GM21737 (cell line): ENCODE measurements at regions not wholly inside any gene's neighbourhood (a gene's known extent, or its start where the extent isn't known, plus 50 kb on each side); places are given as distances from the start of the nearest gene placed in this dataset.

Experiments
- ATAC-seq: cut with Tn5 transposase; IDR thresholded peaks from one replicate; pipeline ENCODE4 v1.9.1; 2021; ENCODE audit warnings: mild to moderate bottlenecking, moderate library complexity; ENCODE audit not compliant: unreplicated experiment

- no peak for ATAC-seq
Observed at GRCh38 chr1:88043834-88044233, 640.2 kb upstream of the PKN2 start.

DNA sequence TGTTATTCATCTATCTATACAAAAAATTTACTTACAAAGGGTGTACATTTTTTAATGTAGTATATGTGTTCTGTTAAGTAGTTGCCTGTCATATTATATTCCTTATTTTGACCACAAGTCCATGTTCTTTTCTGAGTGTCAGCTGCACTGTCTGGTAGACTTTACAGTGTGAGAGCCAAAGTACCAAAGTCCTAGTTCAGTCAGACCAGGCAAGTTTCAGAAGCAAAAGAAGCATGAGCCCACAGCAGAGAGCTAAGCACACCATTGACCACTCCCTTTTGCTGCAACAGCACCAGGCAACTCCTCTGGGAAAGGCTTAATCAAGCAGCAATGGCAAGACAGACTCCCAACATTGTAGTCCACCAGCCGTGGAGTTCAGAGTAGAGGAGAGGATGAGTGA lies 631.9 kb upstream of the PKN2 start:
- ATAC-seq, result no peak

GRCh38 chr1:88053065-88053464 lies 631.0 kb upstream of the PKN2 start:
- no peak for ATAC-seq

- no peak for ATAC-seq
Observed at GRCh38 chr1:88056881-88057280, 627.2 kb upstream of the PKN2 start.

DNA sequence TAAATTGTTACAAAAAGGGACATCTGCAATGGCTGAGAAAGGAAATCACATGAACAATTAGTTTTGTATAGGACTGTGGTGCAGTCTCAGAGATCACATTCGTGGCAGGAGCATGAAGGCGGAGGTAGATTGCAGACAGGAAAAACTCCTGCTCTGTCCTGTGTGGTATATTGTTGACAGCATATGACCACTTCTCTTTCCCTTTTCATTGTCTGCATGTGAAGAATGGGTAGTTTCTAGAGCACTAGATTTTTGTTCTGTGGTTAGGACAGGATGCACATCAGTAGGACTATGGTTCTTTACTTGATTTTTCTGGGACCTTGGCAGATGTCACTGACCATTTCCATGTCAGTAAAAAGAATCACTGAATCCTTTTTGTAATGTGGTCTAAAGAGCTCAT lies 625.9 kb upstream of the PKN2 start:
- ATAC-seq, result no peak

DNA sequence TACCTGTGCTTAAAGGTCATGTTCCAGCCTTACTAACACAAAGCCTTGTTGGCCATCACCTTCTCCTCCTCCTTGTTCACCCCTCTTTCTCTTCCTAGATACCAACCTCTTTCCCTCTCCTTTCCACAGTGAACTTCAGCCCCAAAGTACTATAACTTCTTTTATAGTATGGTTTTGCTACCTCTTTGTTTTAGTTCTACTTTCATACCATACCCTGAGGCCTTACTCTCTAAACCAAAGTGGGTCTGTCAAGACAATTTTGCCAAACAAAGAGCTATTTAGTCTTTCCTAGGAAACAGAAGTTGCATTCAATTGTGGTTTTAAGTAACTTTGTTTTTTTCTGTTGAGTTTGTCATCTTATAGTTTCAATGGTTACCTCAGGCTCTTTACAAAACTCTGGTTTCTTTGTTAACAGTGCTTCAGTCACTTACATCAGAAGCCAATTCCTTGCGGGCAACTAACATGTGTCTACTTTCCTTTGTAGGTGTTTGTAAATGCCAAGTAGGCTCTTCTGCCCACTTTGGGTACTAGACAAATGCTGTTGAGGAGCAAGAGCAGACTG lies 623.9 kb upstream of the PKN2 start:
- ATAC-seq, result no peak

- no peak for ATAC-seq
Observed at GRCh38 chr1:88060750-88061491, 623.2 kb upstream of the PKN2 start.

GRCh38 chr1:88061492-88062177 lies 622.4 kb upstream of the PKN2 start:
- peak; percentile 75 for ATAC-seq

DNA sequence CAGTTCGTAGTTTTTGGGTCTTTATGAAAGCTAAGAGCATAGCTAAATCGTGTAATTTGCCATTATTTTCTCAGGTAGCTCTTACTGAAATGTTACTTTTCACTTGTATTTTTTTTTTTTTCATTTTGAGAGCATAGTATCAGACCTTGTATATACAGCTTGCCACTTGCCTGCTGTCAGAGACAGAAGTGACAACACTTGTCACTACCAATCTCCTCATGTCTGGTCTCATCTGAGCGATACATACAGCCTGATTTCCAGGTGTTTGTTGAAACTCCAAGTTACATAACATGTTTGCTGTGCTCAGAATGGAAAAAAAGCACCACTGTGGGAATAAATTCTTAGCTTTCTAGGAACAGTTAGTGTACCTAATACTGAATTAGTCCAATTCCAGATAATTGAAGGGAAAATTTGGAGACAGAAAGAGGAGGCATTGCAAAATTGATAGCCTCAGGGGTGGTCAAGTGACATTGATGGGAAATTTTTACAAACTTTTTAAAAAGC lies 621.4 kb upstream of the PKN2 start:
- no peak for ATAC-seq

GRCh38 chr1:88063605-88064004 lies 620.5 kb upstream of the PKN2 start:
- ATAC-seq, result no peak

DNA sequence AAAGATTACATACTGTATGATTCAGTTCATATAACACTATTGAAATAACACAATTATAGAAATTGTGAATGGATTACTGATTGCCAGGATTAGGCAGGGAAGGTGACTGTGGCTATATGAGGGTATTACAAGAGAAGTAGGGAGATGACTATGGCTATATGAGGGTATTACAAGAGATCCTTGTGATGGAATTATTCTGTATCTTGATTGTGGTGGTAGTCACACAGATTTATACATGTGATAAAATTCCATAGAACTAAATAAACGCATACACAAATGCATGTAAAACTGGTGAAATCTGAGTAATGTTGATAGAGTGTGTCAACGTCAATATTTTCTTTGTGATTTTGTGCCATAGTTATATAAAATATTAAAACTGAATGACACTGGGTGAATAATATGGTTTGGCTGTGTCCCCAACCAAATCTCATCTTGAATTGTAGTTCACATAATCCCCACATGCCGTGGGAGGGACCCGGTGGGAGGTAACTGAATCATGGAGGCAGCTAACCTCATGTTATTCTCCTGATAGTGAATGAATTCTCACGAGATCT lies 615.6 kb upstream of the PKN2 start:
- ATAC-seq, result no peak

DNA sequence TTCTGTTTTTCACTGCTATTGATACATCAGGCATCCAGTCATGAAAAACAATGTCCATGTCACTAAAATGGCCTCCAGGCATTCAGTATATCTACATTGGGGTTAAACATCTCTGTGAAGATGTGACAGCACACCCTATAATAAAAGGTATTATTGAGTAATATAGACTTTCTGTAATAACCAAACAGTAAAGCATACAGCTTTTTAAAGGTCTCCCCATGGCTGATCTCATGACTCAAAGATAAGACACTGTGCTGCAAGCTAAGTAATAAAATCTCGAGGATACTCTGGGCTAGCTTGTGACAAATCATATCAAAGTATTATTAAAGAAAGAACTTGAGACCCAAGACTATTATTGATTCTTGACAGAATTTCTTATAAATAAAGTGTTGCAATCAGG lies 613.1 kb upstream of the PKN2 start:
- ATAC-seq, result no peak

- ATAC-seq, result no peak
Observed at GRCh38 chr1:88074661-88075060, 609.4 kb upstream of the PKN2 start.

GRCh38 chr1:88075813-88076212 lies 608.3 kb upstream of the PKN2 start:
- no peak for ATAC-seq

DNA sequence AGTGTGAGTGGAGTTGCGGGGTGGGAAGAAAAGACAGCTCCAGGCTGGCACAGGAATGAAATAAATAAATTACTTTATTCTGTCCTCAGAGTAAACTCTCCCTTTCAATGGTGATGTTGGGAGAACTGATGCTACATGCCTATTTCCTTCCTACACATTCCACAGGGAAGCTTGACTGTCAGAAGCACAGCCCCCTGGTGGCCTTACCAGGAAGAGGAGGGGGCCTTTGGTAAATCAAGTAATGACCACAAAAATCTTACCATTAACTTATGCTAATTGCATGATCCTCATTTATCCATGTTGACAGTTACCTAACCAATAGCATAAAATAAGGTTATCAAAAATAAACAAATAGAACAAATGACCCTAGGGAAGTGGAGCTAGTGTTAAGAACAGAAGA lies 605.0 kb upstream of the PKN2 start:
- no peak for ATAC-seq

GRCh38 chr1:88080875-88081274 lies 603.2 kb upstream of the PKN2 start:
- no peak for ATAC-seq

GRCh38 chr1:88088481-88088880 lies 595.6 kb upstream of the PKN2 start:
- ATAC-seq, result no peak

GRCh38 chr1:88089961-88090360 lies 594.1 kb upstream of the PKN2 start:
- no peak for ATAC-seq

- ATAC-seq, result no peak
Observed at GRCh38 chr1:88098881-88099280, 585.2 kb upstream of the PKN2 start.

DNA sequence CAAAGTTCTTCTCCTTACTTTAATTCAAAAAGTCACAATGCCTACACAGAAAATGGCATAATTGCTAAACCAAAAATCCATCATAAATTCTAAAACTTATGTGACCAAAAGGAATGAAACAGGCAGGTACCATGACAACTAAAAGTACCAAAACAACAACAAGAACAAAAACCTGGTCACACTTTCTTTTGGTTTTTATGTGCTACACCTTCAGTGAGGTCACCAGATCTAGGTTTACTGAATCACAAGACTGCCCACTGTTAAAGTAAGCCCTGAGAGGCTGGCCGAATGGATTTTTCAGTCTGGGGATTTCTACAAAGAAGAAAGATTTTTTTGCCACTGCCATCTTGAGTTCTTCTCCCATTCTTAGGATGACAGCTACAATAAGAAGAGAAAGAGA lies 583.0 kb upstream of the PKN2 start:
- no peak for ATAC-seq

DNA sequence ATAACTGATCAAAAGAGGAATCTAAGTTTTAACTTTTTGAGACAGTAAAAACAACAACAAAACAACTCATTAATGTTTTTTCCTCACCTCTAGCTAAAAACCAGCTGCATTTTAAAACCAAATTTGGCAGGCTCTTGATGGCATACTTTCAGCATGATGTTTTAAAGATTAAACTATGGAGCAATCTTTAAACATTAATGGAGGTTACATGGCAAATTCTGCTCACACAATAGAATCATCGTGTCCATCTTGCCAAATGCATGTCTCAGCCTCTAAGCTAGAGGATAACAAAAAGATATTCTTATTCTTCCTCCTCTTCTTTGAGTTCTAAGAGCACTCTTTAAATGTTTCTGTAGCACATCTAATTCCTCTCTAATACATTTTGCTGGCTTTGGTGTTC lies 579.8 kb upstream of the PKN2 start:
- no peak for ATAC-seq

DNA sequence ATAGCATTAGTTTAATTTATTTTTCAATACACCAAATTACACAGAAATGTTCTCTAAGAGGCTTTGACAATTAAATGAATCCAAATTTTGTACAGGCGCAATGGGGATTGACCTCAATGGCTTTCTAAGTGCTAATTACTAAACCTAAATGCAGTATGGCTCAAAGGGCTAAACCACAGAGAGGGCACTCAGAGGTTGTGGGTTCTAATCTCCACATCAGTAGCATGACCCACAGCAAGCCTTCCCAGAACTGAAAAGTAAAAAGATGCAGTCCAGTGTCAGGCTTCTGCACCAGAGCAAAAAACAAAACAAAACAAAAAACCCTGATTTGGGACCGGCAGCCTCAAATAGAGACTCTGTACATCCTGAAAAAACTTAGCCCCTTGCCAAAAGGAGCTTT lies 579.2 kb upstream of the PKN2 start:
- ATAC-seq, result no peak
